GM13976 (cell line): ENCODE measurements at regions not wholly inside any gene's neighbourhood (a gene's known extent, or its start where the extent isn't known, plus 50 kb on each side); places are given as distances from the start of the nearest gene placed in this dataset.

Experiments
- DNase-seq: peaks from one replicate; pipeline ENCODE4 v3.0.0; 2012; ENCODE audit warnings: low spot score
- CTCF ChIP-seq: IDR thresholded peaks from 2 replicates; pipeline ENCODE4 v1.5.1; 2012; ENCODE audit warnings: borderline replicate concordance, mild to moderate bottlenecking; ENCODE audit not compliant: insufficient read depth; ENCODE audit errors: extremely low read depth, missing control alignments, control extremely low read depth
- in situ Hi-C: fragments of 300-500 bp; cut with MboI; formaldehyde crosslinking; loops from one replicate; pipeline ENCODE4 v1.12.0; 2022; ENCODE audit warnings: low sequenced_read_pairs, mixed read lengths, inconsistent platforms; ENCODE audit not compliant: unreplicated experiment

DNA sequence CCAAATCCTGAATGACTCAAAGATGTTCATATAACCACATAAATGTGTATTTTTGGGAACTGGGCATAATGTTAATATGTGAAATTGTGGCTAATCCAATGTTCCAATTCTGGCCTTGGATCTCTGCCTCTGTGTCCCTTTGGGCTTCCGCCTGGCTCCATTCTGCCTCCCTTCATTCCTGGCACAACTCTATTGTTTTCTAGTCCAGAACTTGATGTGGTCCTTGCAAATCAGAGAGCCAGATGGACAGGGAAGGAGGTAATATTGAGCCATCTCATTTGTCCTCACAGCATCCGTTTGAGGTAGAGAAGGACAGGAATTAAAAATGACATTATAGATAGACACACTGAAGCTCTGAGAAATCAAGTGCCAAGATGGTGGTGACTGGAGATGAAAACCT, 355.7 kb upstream of the TBL1XR1 start:
- no peak for DNase-seq
- no peak for TF ChIP-seq CTCF
- in situ Hi-C loops, result no loop called here

- no peak for TF ChIP-seq CTCF
- in situ Hi-C loops, result no loop called here
- DNase-seq, result no peak
Observed at GRCh38 chr3:177553579-177553978, 356.3 kb upstream of the TBL1XR1 start.

DNA sequence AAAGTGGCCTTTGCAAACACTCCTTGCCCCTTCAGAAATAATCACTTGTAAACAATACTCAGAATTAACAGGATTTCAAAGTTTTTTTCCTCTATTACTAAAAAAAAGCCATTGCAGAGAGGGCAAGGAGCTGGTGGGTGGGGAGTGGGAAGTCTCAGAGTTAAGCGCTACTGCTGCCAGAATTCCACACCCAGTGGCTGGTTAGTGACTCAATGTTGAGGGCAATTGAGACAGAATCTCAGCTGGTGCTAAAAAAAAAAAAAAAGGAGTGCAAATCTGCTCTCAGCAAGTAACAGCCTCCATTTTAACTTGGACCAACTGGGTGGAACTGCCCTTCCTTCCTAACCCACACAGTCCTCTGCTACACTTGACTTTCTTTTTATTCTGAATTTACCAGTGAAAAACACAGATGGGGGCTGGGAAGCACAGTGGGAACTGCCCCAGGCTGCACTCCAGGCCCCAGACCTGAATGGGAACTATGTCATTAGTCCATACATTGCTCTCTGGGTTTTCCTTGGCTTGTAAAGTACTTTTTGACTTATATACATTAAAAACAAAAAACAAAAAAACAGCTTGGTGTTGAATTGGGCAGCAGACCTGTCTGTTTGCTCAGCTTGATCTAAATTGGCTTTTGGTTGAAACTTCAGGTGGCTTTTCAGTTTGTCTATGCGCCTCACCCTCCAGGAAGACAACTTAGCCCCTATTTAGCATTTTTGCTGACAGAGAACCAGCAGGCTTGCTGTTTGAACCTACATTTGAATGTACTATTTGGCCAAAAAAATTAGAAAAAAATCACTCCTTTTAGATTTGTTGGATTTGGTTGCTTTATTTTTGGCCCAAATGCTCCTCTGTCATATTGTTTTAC, 357.8 kb upstream of the TBL1XR1 start:
- no peak for DNase-seq
- no peak for TF ChIP-seq CTCF
- in situ Hi-C loops, result no loop called here

GRCh38 chr3:177557548-177557947, 360.3 kb upstream of the TBL1XR1 start:
- DNase-seq, result no peak
- no peak for TF ChIP-seq CTCF
- in situ Hi-C loops, result no loop called here

GRCh38 chr3:177561365-177561764, 364.1 kb upstream of the TBL1XR1 start:
- in situ Hi-C loops, result no loop called here
- no peak for TF ChIP-seq CTCF
- no peak for DNase-seq

GRCh38 chr3:177561769-177562392, 364.6 kb upstream of the TBL1XR1 start:
- in situ Hi-C loops, result no loop called here
- DNase-seq, result no peak
- no peak for TF ChIP-seq CTCF
